Activated CD4-positive, CD25-positive, alpha-beta regulatory T cell (primary cell): ENCODE measurements at regions not wholly inside any gene's neighbourhood (a gene's known extent, or its start where the extent isn't known, plus 50 kb on each side); places are given as distances from the start of the nearest gene placed in this dataset.
"Not testable (repeated sequence)": the region's sequence is repeated elsewhere in the genome, so short reads cannot be mapped to it uniquely, and the experiment has no call there.

Source experiments
- DNase-seq, 4 experiments: peaks; one replicate each; lab custom pipeline; 2025; lab: John Stamatoyannopoulos, UW

GRCh38 chr14:105969026-105969425 is 442.6 kb downstream of the TMEM121 start:
- DNase-seq: not testable (repeated sequence)

- DNase-seq: not testable (repeated sequence)
These were observed 444.4 kb downstream of the TMEM121 start for GRCh38 chr14:105970821-105971220.

- no peak for DNase-seq
These were observed 445.5 kb downstream of the TMEM121 start for GRCh38 chr14:105971593-105972500.

GRCh38 chr14:105974902-105975301 is 448.5 kb downstream of the TMEM121 start:
- DNase-seq: peak; percentile 47 to 68 (median 56)

- DNase-seq: no peak
These were observed 452.4 kb downstream of the TMEM121 start for GRCh38 chr14:105978618-105979295.

GRCh38 chr14:105979446-105979845 is 453.1 kb downstream of the TMEM121 start:
- DNase-seq: no peak

GRCh38 chr14:105980224-105980623 is 453.8 kb downstream of the TMEM121 start:
- DNase-seq: no peak

- DNase-seq: peak in 2 of 4 experiments; percentile 7 to 17
These were observed 455.3 kb downstream of the TMEM121 start for GRCh38 chr14:105981517-105982302.

- DNase-seq: no peak
These were observed 456.3 kb downstream of the TMEM121 start for GRCh38 chr14:105982664-105983063.

- no peak for DNase-seq
These were observed 460.5 kb downstream of the TMEM121 start for GRCh38 chr14:105986894-105987284.

GRCh38 chr14:105987563-105987962 is 461.2 kb downstream of the TMEM121 start:
- DNase-seq: no peak

- DNase-seq: no peak
These were observed 463.4 kb downstream of the TMEM121 start for GRCh38 chr14:105989566-105990302.

GRCh38 chr14:105991677-105992076 is 465.3 kb downstream of the TMEM121 start:
- DNase-seq: not testable (repeated sequence)

GRCh38 chr14:105993814-105994213 is 467.4 kb downstream of the TMEM121 start:
- DNase-seq: no peak

- DNase-seq: not testable (repeated sequence)
These were observed 468.8 kb downstream of the TMEM121 start for GRCh38 chr14:105995011-105995710.

GRCh38 chr14:105998597-105998996 is 472.2 kb downstream of the TMEM121 start:
- DNase-seq: not testable (repeated sequence)

GRCh38 chr14:105999361-106000028 is 473.1 kb downstream of the TMEM121 start:
- peak; percentile 26 to 87 (median 62) for DNase-seq

- peak in 2 of 4 experiments; percentile 30 to 41 for DNase-seq
These were observed 473.7 kb downstream of the TMEM121 start for GRCh38 chr14:106000029-106000511.

GRCh38 chr14:106001277-106001676 is 474.9 kb downstream of the TMEM121 start:
- DNase-seq: not testable (repeated sequence)

- DNase-seq: no peak
These were observed 477.0 kb downstream of the TMEM121 start for GRCh38 chr14:106003351-106003750.
